Right lobe of liver (tissue), 4 donors: ENCODE measurements at regions not wholly inside any gene's neighbourhood (a gene's known extent, or its start where the extent isn't known, plus 50 kb on each side); places are given as distances from the start of the nearest gene placed in this dataset.

Experiments
- POLR2A ChIP-seq: fragments of 450-650 bp; IDR thresholded peaks from one replicate; pipeline ENCODE4 v1.6.1; 2017; ENCODE audit warnings: antibody characterized with exemption, mild to moderate bottlenecking
- TF ChIP-seq, protein P1 (sequence below), 4 donors: fragments of 200-600 bp in 3 of 4; fragments of 450-650 bp in 1 of 4; IDR thresholded peaks; one replicate each; pipeline versions ENCODE4 v1.5.1 to v1.8.0; 2016 to 2022; ENCODE audit warnings: antibody characterized with exemption in 4 of 4, mild to moderate bottlenecking in 2 of 4
- donor health status: DM: no; HTN: no; CAD: no.
- donor health status: DM: no; HTN: no; CAD: no.
- donor health status: DM: no; HTN: yes; CAD: no.

DNA sequence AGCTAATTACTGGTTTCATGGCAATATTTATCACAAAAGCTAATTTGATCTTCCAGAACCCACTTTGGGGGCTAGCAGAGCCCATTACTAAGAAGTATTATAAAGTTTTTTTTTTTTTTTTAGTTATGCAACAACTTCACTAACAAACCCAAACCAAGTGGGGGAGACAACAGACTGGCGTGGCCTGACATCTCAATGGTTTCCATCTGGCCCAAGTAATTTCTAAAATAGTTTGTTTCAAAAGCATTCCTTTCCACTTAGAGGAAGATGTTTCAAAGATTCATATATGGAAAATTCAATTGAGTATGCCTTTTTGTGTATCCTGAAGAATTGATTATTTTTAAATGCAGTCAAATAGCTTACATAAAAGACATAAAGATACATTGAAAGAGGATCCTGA, 367.1 kb downstream of the HRH4 start:
- TF ChIP-seq, protein P1, sequence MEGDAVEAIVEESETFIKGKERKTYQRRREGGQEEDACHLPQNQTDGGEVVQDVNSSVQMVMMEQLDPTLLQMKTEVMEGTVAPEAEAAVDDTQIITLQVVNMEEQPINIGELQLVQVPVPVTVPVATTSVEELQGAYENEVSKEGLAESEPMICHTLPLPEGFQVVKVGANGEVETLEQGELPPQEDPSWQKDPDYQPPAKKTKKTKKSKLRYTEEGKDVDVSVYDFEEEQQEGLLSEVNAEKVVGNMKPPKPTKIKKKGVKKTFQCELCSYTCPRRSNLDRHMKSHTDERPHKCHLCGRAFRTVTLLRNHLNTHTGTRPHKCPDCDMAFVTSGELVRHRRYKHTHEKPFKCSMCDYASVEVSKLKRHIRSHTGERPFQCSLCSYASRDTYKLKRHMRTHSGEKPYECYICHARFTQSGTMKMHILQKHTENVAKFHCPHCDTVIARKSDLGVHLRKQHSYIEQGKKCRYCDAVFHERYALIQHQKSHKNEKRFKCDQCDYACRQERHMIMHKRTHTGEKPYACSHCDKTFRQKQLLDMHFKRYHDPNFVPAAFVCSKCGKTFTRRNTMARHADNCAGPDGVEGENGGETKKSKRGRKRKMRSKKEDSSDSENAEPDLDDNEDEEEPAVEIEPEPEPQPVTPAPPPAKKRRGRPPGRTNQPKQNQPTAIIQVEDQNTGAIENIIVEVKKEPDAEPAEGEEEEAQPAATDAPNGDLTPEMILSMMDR (IDR thresholded peaks at IDR 0.05) = no peak
- no peak for TF ChIP-seq POLR2A
